GM23338 (cell line): ENCODE measurements at regions not wholly inside any gene's neighbourhood (a gene's known extent, or its start where the extent isn't known, plus 50 kb on each side); places are given as distances from the start of the nearest gene placed in this dataset.

Experiments
- ATAC-seq: fragments of 200-7000 bp; cut with Tn5 transposase; 3 replicates; pipeline ENCODE4 v1.9.1; 2020
- DNase-seq: peaks from one replicate; pipeline ENCODE4 v3.0.0-alpha.2; 2015; ENCODE audit warnings: low spot score
- H2AFZ ChIP-seq: fragments of 200-600 bp; sonication (generic); 2 replicates; pipeline ENCODE4 v1.8.0; 2016; ENCODE audit warnings: antibody characterized with exemption, mild to moderate bottlenecking, moderate library complexity
- H3F3A ChIP-seq: fragments of 200-600 bp; sonication (generic); replicated peaks from 2 replicates; pipeline ENCODE4 v1.8.0; 2017; ENCODE audit warnings: antibody characterized with exemption, mixed run types, low read depth
- H3K27ac ChIP-seq: fragments of 200-600 bp; sonication (generic); 2 replicates; pipeline ENCODE4 v1.6.1; 2016; ENCODE audit warnings: low read depth
- H3K27me3 ChIP-seq: fragments of 200-600 bp; sonication (generic); 2 replicates; pipeline ENCODE4 v1.8.0; 2016; ENCODE audit warnings: mild to moderate bottlenecking, mixed run types, moderate library complexity; ENCODE audit not compliant: insufficient read depth
- H3K36me3 ChIP-seq: fragments of 200-600 bp; sonication (generic); 2 replicates; pipeline ENCODE4 v1.8.0; 2016; ENCODE audit warnings: mild to moderate bottlenecking; ENCODE audit not compliant: insufficient read depth
- H3K4me1 ChIP-seq: fragments of 200-600 bp; sonication (generic); 2 replicates; pipeline ENCODE4 v1.8.0; 2016; ENCODE audit warnings: mild to moderate bottlenecking, moderate library complexity; ENCODE audit not compliant: insufficient read depth
- H3K4me2 ChIP-seq: fragments of 200-600 bp; sonication (generic); 2 replicates; pipeline ENCODE4 v1.7.1; 2017; ENCODE audit warnings: mixed run types
- H3K4me3 ChIP-seq: fragments of 200-600 bp; sonication (generic); 2 replicates; pipeline ENCODE4 v1.6.1; 2016; ENCODE audit warnings: mixed run types
- H3K79me2 ChIP-seq: fragments of 200-600 bp; sonication (generic); replicated peaks from 2 replicates; pipeline ENCODE4 v1.8.0; 2017; ENCODE audit warnings: mild to moderate bottlenecking; ENCODE audit not compliant: insufficient read depth
- H3K9me2 ChIP-seq: fragments of 200-600 bp; sonication (generic); 2 replicates; pipeline ENCODE4 v1.8.0; 2017; ENCODE audit not compliant: insufficient read depth
- H4K20me1 ChIP-seq: fragments of 200-600 bp; sonication (generic); replicated peaks from 2 replicates; pipeline ENCODE4 v1.8.0; 2017; ENCODE audit warnings: mild to moderate bottlenecking; ENCODE audit not compliant: insufficient read depth
- H3K27ac Mint-ChIP-seq: 2 replicates; pipeline ENCODE4 v1.8.0; 2020; ENCODE audit warnings: inconsistent platforms, mild to moderate bottlenecking, moderate library complexity, mixed read lengths
- H3K27me3 Mint-ChIP-seq: 3 replicates; pipeline ENCODE4 v1.8.0; 2022; ENCODE audit warnings: low read depth, mild to moderate bottlenecking, moderate library complexity, mixed read lengths, inconsistent platforms; ENCODE audit not compliant: insufficient read depth, poor library complexity
- H3K36me3 Mint-ChIP-seq: 3 replicates; pipeline ENCODE4 v1.8.0; 2021; ENCODE audit warnings: low read depth, mild to moderate bottlenecking, inconsistent platforms, moderate library complexity, mixed read lengths
- H3K4me1 Mint-ChIP-seq: 3 replicates; pipeline ENCODE4 v1.8.0; 2020; ENCODE audit warnings: mild to moderate bottlenecking, inconsistent platforms, mixed read lengths
- H3K4me3 Mint-ChIP-seq: 3 replicates; pipeline ENCODE4 v1.8.0; 2021; ENCODE audit warnings: moderate library complexity, mild to moderate bottlenecking, inconsistent platforms, mixed read lengths
- H3K9me3 Mint-ChIP-seq: 3 replicates; pipeline ENCODE4 v1.8.0; 2020; ENCODE audit warnings: moderate library complexity, mild to moderate bottlenecking, inconsistent platforms, mixed read lengths
- CREB1 ChIP-seq: fragments of 250-450 bp; sonication (Bioruptor Pico); IDR thresholded peaks from 2 replicates; pipeline ENCODE4 v1.5.0; 2020; ENCODE audit warnings: low read depth, mild to moderate bottlenecking, moderate library complexity
- EZH2 ChIP-seq: fragments of 200-600 bp; sonication (generic); IDR thresholded peaks from one replicate; pipeline ENCODE4 v1.8.0; 2017; ENCODE audit warnings: antibody characterized with exemption, mild to moderate bottlenecking, low read depth; ENCODE audit not compliant: unreplicated experiment
- NANOG ChIP-seq: IDR thresholded peaks from 2 replicates; pipeline ENCODE4 v1.6.1; 2016; ENCODE audit warnings: antibody characterized with exemption, borderline replicate concordance
- POLR2AphosphoS5 ChIP-seq: IDR thresholded peaks from 2 replicates; pipeline ENCODE4 v1.6.1; 2016; ENCODE audit warnings: antibody characterized with exemption, low read depth
- ZNF114 ChIP-seq: fragments of 250-450 bp; sonication (Bioruptor Pico); IDR thresholded peaks from 2 replicates; pipeline ENCODE4 v1.5.0; 2020; ENCODE audit warnings: mild to moderate bottlenecking, moderate library complexity
- ZNF331 ChIP-seq: fragments of 250-450 bp; sonication (Bioruptor Pico); IDR thresholded peaks from 2 replicates; pipeline ENCODE4 v1.5.0; 2020; ENCODE audit warnings: low read depth, mild to moderate bottlenecking, moderate library complexity
- TF ChIP-seq, protein P1 (sequence below): fragments of 250-450 bp; sonication (Bioruptor Pico); IDR thresholded peaks from 2 replicates; pipeline ENCODE4 v1.5.0; 2020; ENCODE audit warnings: mild to moderate bottlenecking, moderate library complexity
- TF ChIP-seq, protein P2 (sequence below): IDR thresholded peaks from one replicate; pipeline ENCODE4 v1.6.1; 2018; ENCODE audit warnings: antibody characterized with exemption; ENCODE audit not compliant: unreplicated experiment
- TF ChIP-seq, protein P3 (sequence below): IDR thresholded peaks from 2 replicates; pipeline ENCODE4 v1.6.1; 2016; ENCODE audit warnings: antibody characterized with exemption

DNA sequence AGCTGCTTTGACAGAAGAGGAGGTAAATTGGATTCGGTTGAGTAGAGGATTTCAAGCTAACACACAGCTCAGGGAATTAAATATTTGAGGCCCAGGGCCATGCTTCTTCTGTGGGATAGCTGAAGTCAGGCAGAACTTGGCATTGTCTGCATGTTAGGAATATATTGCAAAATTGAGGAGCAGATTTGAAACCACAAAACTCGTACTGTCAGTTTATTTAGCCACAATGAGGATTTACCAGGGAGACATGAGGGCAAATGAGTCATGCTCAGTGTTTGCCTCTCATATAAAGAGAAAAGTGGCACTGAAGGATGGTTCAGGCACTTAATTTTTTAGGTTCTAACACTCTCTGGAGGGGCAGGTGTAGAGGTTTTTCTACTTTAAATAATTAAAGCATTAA is 83.0 kb upstream of the PRLR start (continued):
- TF ChIP-seq, protein P1, sequence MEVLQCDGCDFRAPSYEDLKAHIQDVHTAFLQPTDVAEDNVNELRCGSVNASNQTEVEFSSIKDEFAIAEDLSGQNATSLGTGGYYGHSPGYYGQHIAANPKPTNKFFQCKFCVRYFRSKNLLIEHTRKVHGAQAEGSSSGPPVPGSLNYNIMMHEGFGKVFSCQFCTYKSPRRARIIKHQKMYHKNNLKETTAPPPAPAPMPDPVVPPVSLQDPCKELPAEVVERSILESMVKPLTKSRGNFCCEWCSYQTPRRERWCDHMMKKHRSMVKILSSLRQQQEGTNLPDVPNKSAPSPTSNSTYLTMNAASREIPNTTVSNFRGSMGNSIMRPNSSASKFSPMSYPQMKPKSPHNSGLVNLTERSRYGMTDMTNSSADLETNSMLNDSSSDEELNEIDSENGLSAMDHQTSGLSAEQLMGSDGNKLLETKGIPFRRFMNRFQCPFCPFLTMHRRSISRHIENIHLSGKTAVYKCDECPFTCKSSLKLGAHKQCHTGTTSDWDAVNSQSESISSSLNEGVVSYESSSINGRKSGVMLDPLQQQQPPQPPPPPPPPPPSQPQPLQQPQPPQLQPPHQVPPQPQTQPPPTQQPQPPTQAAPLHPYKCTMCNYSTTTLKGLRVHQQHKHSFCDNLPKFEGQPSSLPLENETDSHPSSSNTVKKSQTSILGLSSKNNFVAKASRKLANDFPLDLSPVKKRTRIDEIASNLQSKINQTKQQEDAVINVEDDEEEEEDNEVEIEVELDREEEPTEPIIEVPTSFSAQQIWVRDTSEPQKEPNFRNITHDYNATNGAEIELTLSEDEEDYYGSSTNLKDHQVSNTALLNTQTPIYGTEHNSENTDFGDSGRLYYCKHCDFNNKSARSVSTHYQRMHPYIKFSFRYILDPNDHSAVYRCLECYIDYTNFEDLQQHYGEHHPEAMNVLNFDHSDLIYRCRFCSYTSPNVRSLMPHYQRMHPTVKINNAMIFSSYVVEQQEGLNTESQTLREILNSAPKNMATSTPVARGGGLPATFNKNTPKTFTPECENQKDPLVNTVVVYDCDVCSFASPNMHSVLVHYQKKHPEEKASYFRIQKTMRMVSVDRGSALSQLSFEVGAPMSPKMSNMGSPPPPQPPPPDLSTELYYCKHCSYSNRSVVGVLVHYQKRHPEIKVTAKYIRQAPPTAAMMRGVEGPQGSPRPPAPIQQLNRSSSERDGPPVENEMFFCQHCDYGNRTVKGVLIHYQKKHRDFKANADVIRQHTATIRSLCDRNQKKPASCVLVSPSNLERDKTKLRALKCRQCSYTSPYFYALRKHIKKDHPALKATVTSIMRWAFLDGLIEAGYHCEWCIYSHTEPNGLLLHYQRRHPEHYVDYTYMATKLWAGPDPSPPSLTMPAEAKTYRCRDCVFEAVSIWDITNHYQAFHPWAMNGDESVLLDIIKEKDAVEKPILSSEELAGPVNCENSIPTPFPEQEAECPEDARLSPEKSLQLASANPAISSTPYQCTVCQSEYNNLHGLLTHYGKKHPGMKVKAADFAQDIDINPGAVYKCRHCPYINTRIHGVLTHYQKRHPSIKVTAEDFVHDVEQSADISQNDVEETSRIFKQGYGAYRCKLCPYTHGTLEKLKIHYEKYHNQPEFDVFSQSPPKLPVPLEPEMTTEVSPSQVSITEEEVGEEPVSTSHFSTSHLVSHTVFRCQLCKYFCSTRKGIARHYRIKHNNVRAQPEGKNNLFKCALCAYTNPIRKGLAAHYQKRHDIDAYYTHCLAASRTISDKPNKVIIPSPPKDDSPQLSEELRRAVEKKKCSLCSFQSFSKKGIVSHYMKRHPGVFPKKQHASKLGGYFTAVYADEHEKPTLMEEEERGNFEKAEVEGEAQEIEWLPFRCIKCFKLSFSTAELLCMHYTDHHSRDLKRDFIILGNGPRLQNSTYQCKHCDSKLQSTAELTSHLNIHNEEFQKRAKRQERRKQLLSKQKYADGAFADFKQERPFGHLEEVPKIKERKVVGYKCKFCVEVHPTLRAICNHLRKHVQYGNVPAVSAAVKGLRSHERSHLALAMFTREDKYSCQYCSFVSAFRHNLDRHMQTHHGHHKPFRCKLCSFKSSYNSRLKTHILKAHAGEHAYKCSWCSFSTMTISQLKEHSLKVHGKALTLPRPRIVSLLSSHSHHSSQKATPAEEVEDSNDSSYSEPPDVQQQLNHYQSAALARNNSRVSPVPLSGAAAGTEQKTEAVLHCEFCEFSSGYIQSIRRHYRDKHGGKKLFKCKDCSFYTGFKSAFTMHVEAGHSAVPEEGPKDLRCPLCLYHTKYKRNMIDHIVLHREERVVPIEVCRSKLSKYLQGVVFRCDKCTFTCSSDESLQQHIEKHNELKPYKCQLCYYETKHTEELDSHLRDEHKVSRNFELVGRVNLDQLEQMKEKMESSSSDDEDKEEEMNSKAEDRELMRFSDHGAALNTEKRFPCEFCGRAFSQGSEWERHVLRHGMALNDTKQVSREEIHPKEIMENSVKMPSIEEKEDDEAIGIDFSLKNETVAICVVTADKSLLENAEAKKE (CRISPR knock-in tag): no peak
- no peak for TF ChIP-seq POLR2AphosphoS5
- TF ChIP-seq, protein P2, sequence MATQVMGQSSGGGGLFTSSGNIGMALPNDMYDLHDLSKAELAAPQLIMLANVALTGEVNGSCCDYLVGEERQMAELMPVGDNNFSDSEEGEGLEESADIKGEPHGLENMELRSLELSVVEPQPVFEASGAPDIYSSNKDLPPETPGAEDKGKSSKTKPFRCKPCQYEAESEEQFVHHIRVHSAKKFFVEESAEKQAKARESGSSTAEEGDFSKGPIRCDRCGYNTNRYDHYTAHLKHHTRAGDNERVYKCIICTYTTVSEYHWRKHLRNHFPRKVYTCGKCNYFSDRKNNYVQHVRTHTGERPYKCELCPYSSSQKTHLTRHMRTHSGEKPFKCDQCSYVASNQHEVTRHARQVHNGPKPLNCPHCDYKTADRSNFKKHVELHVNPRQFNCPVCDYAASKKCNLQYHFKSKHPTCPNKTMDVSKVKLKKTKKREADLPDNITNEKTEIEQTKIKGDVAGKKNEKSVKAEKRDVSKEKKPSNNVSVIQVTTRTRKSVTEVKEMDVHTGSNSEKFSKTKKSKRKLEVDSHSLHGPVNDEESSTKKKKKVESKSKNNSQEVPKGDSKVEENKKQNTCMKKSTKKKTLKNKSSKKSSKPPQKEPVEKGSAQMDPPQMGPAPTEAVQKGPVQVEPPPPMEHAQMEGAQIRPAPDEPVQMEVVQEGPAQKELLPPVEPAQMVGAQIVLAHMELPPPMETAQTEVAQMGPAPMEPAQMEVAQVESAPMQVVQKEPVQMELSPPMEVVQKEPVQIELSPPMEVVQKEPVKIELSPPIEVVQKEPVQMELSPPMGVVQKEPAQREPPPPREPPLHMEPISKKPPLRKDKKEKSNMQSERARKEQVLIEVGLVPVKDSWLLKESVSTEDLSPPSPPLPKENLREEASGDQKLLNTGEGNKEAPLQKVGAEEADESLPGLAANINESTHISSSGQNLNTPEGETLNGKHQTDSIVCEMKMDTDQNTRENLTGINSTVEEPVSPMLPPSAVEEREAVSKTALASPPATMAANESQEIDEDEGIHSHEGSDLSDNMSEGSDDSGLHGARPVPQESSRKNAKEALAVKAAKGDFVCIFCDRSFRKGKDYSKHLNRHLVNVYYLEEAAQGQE: no peak
- no peak for TF ChIP-seq ZNF114 (CRISPR knock-in tag)
- TF ChIP-seq CREB1 (CRISPR knock-in tag): no peak

GRCh38 chr5:35312267-35312666 is 82.0 kb upstream of the PRLR start:
- Histone ChIP-seq H3K4me3 (no peak overlapping the region), H3K9me2 (no peaks in the 10 kb centered on the region), H3K36me3 (no peaks in the 10 kb centered on the region), H3K27ac (no peak overlapping the region), H3K4me1 (no peaks in the 10 kb centered on the region; the same call in 1 of the 2 replicates), H3K79me2 (no peaks in the 10 kb centered on the region), H3K27me3 (no peaks in the 10 kb centered on the region), H4K20me1 (no peaks in the 10 kb centered on the region), H3K4me2 (no peak overlapping the region), H3F3A (no peaks in the 10 kb centered on the region), H2AFZ (no peak overlapping the region)
- Mint-ChIP-seq H3K36me3 (no peaks in the 10 kb centered on the region), H3K4me3 (no peak overlapping the region), H3K27me3 (no peaks in the 10 kb centered on the region), H3K27ac (no peak overlapping the region), H3K9me3 (no peaks in the 10 kb centered on the region), H3K4me1 (peaks cover 6% of the 10 kb centered on the region)
- DNase-seq: no peak
- ATAC-seq: no peak
- TF ChIP-seq, protein P3, sequence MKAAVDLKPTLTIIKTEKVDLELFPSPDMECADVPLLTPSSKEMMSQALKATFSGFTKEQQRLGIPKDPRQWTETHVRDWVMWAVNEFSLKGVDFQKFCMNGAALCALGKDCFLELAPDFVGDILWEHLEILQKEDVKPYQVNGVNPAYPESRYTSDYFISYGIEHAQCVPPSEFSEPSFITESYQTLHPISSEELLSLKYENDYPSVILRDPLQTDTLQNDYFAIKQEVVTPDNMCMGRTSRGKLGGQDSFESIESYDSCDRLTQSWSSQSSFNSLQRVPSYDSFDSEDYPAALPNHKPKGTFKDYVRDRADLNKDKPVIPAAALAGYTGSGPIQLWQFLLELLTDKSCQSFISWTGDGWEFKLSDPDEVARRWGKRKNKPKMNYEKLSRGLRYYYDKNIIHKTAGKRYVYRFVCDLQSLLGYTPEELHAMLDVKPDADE: no peak
- TF ChIP-seq, protein P2: no peak
- TF ChIP-seq ZNF331 (CRISPR knock-in tag): no peak
- TF ChIP-seq EZH2: no peak
- no peak for TF ChIP-seq ZNF114 (CRISPR knock-in tag)
- TF ChIP-seq NANOG: no peak
